ENCODE measurements at regions not wholly inside any gene's neighbourhood (a gene's known extent, or its start where the extent isn't known, plus 50 kb on each side); places are given as distances from the start of the nearest gene placed in this dataset.
A peak's percentile ranks its signal among the peaks of the same experiment; 100 is the strongest.

DNA sequence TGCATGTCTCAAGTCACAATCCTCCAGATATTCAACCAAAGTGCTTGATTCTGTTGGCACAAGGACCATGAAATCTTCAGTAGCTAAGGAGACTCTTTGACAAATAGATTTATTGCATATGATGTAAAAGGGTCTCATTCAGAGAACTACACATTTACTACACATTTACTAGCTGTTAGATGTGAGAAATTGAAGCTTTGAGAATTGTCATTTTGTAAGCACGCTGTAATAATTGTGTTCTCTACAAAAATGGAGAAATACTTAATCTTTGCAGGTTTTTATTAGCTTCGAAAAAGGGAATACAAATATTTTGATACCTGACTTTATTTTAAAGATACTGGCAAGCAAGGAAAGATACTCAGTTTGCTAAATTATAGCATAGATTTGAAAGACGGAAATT lies 70.2 kb upstream of the CHD2 start:
- in situ Hi-C loops (cut with MboI; ENCODE audit: low pct_unique_long_range_greater_than_20kb, low sequenced_read_pairs, unreplicated experiment) = no loop called here
- no peak for DNase-seq (ENCODE audit: low spot score)
- TF ChIP-seq, protein P1, sequence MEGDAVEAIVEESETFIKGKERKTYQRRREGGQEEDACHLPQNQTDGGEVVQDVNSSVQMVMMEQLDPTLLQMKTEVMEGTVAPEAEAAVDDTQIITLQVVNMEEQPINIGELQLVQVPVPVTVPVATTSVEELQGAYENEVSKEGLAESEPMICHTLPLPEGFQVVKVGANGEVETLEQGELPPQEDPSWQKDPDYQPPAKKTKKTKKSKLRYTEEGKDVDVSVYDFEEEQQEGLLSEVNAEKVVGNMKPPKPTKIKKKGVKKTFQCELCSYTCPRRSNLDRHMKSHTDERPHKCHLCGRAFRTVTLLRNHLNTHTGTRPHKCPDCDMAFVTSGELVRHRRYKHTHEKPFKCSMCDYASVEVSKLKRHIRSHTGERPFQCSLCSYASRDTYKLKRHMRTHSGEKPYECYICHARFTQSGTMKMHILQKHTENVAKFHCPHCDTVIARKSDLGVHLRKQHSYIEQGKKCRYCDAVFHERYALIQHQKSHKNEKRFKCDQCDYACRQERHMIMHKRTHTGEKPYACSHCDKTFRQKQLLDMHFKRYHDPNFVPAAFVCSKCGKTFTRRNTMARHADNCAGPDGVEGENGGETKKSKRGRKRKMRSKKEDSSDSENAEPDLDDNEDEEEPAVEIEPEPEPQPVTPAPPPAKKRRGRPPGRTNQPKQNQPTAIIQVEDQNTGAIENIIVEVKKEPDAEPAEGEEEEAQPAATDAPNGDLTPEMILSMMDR (IDR thresholded peaks at IDR 0.05; ENCODE audit: extremely low read depth, insufficient read depth, missing control alignments) = no peak

DNA sequence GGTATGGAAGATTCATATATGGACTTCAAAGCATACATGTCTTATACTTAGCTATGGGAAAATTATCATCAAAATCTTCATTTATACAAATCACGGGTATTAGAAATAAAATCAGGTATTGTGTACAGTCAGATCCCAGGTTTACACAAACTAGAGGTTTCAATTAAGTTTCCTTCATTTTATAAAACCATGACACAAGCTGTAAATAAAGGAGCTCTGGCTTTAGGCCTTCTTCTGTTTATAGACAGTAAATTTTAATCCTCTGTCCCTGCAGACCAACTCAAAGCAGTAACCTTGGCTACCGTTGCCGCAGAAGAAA lies 68.8 kb upstream of the CHD2 start:
- in situ Hi-C loops (cut with MboI; ENCODE audit: low pct_unique_long_range_greater_than_20kb, low sequenced_read_pairs, unreplicated experiment) = no loop called here
- no peak for DNase-seq (ENCODE audit: low spot score)
- TF ChIP-seq, protein P1 (IDR thresholded peaks at IDR 0.05; ENCODE audit: extremely low read depth, insufficient read depth, missing control alignments) = no peak

DNA sequence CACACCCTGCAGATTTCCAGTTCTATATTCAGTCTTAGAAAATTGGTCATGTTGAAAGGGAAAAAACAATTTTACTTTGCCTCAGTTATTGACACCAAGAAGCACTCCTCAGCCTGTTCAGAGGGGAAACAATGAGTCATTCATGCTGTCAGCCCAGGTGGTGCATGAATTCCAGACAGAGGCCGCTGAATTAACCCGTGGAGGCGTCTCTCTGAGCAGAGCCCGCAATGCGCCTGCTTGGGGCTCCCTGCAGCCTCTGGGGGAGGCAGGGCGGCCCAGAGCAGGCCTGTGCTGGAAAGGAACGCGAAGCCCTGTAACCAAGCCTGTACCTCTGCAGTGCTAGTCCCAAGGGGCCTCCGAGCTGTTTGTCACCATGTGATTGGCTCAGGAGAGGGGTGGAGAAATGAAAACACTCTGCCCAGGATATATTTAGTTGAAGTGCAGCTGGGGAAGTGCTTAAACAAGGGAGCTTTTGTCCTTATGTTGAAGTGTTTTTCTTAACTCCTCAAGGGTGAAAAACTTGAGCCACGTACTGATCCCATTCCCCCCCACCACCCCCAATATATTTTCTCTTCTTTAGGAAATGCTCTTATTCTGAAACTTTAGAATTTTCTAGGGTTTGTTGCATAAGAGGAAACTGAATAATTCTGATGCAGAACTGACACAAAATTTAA lies 68.3 kb upstream of the CHD2 start:
- TF ChIP-seq, protein P1 (IDR thresholded peaks at IDR 0.05; ENCODE audit: extremely low read depth, insufficient read depth, missing control alignments) = no peak
- in situ Hi-C loops (cut with MboI; ENCODE audit: low pct_unique_long_range_greater_than_20kb, low sequenced_read_pairs, unreplicated experiment) = no loop called here
- DNase-seq (ENCODE audit: low spot score) = peak; percentile 88

GRCh38 chr15:92833106-92833433 lies 67.1 kb upstream of the CHD2 start:
- DNase-seq (ENCODE audit: low spot score) = no peak
- TF ChIP-seq, protein P1 (IDR thresholded peaks at IDR 0.05; ENCODE audit: extremely low read depth, insufficient read depth, missing control alignments) = no peak
- in situ Hi-C loops (cut with MboI; ENCODE audit: low pct_unique_long_range_greater_than_20kb, low sequenced_read_pairs, unreplicated experiment) = no loop called here

- in situ Hi-C loops (cut with MboI; ENCODE audit: low pct_unique_long_range_greater_than_20kb, low sequenced_read_pairs, unreplicated experiment) = no loop called here
- TF ChIP-seq, protein P1 (IDR thresholded peaks at IDR 0.05; ENCODE audit: extremely low read depth, insufficient read depth, missing control alignments) = no peak
- DNase-seq (ENCODE audit: low spot score) = no peak
These were observed 66.4 kb upstream of the CHD2 start for GRCh38 chr15:92833493-92834271.

GRCh38 chr15:92839696-92840095 lies 60.4 kb upstream of the CHD2 start:
- TF ChIP-seq, protein P1 (IDR thresholded peaks at IDR 0.05; ENCODE audit: extremely low read depth, insufficient read depth, missing control alignments) = no peak
- DNase-seq (ENCODE audit: low spot score) = no peak
- in situ Hi-C loops (cut with MboI; ENCODE audit: low pct_unique_long_range_greater_than_20kb, low sequenced_read_pairs, unreplicated experiment) = no loop called here
